Stimulated activated CD8-positive, alpha-beta memory T cell treated with anti-CD3 and anti-CD28 coated beads, Interleukin-4, amount 100 ng/mL, for 24 hours (primary cell): ENCODE measurements at regions not wholly inside any gene's neighbourhood (a gene's known extent, or its start where the extent isn't known, plus 50 kb on each side); places are given as distances from the start of the nearest gene placed in this dataset.

Experiments
- DNase-seq: peaks from one replicate; pipeline ENCODE4 v3.0.0-alpha.2; 2020; ENCODE audit warnings: low read depth

DNA sequence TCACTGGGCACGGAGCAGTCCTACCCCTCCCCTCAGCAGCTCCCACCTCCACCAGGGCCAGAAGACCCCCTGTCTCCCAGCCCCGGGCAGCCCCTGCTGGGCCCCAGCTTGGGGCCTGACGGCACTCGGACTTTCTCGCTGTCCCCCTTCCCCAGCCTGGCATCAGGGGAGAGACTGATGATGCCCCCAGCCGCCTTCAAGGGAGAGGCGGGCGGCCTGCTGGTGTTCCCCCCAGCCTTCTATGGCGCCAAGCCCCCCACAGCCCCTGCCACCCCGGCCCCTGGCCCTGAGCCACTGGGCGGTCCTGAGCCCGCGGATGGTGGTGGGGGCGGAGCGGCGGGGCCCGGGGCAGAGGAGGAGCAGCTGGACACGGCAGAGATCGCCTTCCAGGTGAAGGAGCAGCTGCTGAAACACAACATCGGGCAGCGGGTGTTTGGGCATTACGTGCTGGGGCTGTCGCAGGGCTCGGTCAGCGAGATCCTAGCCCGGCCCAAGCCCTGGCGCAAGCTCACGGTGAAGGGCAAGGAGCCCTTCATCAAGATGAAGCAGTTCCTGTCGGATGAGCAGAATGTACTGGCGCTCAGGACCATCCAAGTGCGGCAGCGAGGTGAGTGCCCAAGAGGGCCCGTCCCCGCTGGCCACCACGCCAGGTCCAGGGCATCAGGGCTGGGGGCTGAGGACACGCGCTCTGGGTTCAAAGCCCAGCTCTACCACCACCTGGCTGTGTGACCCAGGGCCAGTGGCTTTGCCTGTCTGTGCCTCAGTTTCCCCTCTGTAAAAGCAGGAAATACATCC is 58.6 kb downstream of the PHETA1 start:
- DNase-seq = no peak

DNA sequence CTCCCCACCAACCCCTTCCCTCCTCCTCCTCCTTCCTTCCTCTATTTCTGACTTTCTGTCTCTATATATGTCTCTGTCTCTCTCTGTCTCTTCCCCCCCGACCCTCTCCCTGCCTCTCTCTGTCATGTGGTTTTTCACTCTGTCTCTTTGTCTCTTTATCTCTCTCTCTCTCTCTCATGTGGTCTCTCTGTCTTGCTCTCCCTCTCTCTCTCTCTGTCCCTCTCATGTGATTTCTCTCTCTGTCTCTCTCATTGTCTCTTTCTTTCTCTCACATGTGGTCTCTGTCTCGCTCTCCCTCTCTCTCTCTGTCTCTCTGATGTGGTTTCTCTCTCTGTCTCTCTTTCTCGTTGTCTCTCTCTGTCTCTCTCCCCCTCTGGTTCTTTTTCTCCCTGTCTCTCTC is 59.3 kb downstream of the PHETA1 start:
- no peak for DNase-seq

DNA sequence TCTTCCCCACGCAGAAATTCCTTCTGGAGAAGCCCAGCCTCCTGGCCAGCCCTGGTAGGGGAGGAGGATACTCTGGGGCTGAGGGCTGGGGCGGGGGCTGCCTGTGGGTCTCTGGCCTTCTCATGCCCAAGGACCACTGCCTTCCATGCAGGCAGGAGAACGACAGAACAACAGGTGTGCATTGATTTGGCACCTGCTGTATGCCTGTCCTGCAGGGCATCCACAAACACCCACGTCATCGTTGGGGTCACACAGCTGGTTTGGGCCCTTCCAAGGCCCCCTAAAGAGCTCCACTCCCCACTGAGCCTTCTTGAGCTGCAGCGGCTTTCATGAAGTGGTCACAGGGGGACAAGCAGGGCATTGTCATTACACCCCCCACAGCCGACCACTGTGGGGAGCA is 60.4 kb downstream of the PHETA1 start:
- DNase-seq = no peak

DNA sequence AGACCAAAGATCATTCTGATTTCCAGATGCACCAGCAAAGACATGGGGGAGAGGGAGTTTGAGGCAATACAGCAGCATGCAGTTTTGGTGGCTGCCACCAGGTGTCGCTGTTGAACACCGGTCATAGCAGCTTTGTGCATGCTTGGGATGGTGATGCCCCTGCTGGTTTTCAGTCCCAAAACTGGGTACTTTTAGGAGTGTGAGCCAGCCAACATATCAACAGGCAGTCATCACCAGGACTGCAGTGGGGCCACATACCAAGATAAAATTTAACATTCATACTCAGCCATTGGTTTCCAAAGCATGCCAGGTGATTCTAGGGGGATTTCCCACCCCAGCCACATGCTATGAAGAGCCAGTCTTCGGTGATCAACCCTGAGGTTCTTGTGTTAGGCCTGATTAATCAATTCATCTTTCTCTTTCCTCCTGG is 64.2 kb downstream of the PHETA1 start:
- DNase-seq = no peak

DNA sequence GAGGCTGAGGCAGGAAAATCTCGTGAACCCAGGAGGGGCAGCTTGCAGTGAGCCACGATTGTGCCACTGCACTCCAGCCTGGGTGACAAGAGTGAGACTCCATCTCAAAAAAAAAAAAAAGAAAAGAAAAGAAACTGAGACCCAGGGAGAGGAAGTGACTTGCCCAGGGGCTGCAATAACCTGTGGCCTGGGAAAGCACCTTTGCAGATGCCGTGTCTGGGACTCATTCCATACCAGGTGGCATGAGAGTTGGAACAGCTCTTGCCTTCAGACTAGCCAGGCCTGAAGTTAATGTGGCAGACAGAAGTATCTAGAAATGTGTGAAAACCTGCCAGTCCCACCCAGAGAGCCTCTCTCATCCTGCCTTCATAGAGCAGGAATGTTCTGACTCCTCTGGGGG is 65.4 kb downstream of the PHETA1 start:
- no peak for DNase-seq

DNA sequence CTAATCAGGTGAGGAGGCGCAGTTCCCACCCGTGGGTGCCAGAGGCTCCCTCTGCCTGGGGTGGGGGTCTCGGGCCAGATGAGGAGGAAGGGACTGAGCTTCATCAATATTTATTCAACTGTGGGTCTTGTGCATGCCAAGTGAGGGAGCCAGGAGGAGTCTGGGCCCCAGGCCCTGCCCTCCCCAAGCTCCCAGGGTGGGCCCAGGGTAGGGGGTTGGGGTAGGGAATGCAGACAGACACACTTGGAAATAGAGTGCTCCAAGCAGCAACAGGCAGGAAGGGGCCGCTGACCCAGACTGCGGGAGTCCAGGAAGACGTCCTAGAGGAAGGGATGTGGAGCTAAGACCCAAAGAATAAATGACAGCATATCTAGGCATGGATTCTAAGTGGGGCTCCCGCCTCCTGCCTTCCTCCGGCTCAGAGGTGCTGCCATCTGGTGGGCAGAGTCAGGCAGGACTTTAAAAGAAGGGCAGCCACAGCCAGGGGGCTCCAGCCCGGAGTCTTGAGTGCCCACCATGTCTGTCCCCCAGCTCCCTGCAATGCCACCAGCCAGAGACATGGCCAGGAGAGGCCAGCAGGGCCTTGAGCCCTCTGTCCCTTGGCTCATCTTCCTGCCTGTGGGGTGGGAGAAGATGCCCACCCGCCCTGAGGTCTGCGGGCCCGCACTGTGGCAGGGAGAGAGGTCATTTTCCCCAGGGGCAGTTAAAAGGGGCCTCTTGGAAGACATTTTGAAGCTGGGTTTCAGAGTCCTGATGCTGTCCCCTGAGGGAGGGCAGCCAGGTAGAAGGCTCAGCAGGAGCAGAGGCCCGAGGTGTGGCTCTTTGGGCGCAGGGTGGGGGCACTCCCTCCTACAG is 70.1 kb downstream of the PHETA1 start:
- peak; percentile 48 for DNase-seq

DNA sequence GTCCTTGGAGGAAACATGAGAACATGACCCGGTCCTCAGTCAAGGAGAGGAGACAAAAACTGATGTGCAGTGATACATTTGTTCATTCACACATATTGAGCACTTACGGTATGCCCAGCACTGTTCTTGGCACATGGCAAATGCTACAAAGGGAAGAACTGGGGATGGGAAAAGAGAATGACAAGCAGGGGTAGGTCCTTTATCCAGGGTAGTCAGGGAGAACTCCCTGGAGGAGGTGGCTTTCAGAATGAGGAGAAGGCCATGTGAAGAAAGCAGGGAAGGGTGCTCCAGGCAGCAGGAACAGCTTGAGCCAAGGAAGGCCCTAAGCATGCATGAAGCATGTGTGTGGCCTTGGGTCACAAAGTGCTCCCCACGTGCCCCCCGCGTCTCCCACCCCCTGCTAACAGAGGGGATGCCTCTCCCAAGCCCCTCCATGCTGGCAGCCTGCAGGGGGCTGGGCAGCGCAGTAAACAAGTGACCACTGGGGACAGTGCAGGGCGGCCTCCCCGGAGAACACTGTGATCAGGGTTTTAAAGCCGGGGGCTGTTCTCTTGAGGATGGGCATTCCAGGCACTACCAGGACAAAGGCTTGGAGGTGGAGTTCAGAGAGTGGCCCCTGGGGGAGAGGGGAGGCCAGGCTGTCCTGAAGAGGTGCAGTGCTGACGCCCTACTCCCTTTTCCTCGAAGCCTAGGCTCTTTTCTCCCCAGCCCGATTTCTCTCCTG is 71.0 kb downstream of the PHETA1 start:
- DNase-seq = no peak

DNA sequence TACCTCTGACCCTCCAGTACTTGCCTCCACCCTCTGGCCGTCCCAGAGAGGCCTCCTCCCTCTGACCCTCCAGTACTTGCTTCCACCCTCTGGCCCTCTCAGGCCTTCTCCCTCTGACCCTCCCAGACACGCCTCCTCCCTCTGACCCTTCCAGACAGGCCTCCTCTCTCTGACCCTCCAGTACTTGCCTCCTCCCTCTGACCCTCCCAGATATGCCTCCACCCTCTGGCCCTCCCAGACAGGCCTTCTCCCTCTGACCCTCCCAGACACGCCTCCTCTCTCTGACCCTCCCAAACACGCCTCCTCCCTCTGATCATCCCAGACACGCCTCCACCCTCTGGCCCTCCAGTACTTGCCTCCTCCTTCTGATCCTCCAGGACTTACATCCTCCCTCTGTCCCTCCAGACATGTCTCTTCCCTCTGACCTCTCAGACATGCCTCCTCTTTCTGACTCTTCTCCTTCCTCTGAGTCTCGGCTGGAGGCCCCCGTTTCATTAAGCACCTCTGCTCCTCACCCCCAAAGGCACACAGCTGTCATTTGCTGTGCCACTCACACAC is 71.9 kb downstream of the PHETA1 start:
- DNase-seq = no peak

DNA sequence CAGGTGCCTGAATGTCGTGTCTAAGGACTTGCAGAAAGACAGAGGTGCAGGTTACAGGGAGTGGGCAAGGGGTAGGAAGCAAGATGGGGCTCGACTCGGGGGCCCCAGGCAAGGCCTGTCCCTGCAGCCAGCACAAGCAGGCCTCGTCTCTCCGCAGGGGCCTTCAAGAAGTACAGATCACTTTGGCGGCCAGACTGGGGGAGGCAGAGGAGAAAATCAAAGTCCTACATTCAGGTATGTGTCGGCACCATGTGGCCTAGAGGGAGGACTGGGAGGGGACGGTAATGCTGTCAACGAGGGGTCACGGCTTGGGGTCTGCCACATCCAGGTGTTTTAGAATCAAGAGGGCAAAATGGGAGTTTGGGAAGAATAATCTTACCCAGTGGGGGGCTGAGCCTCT is 73.7 kb downstream of the PHETA1 start:
- no peak for DNase-seq

DNA sequence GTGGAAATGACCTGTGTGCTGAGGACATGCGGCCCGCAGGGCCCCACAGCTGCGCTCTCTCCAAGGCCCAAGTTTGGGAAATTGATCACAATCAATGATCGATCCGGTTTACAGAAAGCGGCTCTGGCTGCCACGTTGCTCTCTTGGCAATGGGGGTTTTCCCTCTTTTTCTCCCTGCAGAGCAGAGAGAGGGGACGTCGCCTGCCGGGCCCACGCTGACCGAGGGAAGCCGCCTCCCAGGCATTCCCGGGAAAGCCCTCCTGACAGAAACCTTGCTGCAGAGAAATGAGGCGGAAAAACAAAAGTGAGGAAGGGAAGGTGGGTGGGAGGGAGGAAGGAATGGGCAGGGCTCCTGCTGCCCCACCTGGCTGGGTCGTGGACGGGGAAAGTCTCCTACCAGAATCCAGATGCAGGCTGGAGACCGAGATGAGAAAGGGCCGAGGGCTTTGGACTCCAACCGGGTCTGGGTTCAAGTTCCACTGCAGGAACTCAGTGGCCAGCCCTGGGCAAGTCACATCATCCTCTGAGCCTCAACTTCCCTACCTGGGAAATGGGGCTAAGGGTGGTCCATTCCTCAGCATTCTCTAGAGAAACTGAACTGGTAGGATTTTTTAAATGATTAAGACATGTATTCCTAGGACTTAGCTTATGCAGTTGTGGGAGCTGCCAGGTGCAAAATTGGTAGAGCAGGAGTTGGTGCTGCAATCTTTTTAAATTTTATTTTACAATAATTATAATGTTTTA is 75.5 kb downstream of the PHETA1 start:
- DNase-seq = no peak

DNA sequence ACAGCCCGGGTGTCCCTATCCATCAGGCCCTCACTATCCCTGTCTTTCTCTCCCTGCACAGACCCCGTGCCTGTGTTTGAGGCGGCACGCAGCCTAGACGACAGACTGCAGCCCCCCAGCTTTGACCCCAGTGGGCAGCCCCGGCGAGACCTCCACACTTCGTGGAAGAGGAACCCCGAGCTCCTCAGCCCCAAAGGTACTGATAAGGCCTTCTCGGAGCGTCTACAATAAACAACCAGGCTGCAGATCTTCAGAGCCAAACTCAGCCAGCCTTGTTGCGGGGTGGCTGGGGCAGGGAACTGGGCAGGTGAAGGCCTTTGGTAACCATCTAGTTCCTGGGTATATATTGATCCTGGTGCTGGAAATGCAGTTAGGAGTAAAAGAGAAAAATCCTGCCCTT is 77.5 kb downstream of the PHETA1 start:
- DNase-seq = no peak

DNA sequence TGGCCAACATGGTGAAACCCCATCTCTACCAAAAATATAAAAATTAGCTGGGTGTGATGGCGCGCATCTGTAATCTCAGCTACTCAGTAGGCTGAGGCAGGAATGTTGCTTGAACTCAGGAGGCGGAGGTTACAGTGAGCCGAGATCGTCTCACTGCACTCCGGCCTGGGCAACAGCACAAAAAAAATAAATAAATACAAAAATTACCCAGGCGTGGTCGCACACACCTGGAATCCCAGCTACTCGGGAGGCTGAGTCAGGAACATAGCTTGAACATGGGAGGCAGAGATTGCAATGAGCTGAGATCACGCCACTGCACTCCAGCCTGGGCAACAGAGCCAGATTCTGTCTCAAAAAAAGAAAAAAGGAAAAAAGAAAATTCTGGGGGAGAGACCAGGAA is 80.1 kb downstream of the PHETA1 start:
- no peak for DNase-seq

DNA sequence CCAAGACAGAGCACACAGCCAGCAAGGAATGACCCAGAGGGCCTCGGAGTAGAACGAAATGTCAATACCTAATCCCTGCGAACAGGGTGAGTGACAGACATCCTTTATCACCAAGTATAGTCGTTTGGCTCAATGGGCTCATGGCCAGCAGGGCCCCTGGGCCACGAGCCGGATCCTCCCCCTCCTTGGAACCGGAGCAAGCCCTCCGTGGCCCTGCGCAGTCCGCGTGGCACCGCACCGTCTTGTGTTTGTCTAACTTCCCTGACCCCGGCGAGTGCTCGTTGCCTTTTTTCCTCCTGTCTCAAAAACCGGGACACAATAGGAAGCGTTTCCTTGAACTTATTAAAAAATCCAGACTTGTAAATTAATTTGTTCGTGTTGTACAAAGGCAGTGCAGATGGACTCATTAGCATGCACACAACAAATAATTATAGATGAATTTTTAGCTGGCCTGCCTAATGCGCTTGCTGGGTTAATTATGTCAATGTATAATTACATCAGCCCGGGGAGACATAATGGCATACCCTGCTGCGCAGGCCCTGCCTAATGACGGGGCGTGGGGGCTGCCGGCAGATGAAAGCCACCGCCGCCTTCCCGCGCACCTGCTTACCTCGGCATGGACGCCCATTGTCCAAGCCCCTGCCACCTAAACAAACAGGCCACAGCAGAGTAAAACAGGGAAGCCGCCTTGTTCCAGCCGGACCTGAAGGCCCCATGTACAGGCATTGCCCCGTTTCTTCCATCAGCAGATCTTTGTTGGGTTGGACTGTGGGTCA is 81.6 kb downstream of the PHETA1 start:
- no peak for DNase-seq

DNA sequence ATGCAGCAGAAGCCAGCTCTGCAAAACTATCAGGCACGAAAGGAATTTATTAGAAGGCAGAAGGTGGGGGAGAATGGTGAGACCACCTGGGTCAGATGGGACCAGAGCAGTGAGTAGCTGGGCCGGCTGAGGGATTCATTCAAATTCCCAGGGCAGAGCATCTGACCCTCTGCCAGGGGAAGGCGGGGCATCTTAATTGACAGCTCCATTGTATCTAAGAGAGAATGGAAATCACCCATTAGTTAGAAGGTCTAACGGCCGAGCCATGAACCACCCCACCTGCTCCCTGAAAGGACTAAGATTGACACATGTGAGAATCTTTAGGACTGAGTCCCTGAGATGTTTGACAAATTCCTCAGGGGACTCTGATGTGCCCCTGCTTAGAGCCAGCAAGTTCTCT is 83.7 kb downstream of the PHETA1 start:
- no peak for DNase-seq

DNA sequence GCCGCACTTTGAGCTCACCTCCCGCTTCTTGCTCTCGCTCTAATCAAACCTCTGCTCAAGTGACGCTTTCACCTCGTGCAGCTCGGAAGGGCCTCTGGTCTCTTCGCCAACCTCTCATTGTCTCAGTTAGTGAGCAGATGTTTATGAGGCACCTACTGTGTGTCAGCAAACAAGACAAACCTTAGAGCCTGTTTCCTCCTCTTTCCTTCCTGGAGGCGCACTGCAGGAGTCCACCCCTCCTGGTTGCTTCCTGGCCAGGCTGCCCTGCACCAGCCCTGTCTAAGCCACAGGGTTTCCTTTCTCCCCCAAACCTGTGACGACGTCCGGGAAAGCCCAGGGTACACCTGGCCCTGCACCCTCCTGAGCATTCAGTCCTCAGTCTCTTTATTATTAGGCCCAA is 84.2 kb downstream of the PHETA1 start:
- DNase-seq = no peak

DNA sequence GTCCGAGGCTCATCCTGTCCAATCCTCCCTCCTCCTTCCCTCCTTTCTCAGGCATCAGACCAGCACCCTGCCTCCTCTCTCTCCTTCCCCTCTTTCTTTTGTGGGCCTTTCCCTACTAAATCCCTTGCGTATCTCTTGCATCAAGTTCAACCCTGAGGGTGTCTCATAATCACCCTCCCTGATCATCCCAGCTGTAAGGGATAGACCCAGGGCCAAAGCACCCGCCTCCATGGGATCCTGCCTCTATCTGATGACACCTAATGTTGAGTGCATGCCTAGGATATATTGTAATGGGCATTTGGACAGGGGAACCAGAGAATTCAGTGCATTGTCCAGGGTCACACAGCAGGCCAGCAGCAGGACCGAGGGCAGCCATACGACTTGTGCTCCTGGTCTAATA is 84.9 kb downstream of the PHETA1 start:
- DNase-seq = no peak

DNA sequence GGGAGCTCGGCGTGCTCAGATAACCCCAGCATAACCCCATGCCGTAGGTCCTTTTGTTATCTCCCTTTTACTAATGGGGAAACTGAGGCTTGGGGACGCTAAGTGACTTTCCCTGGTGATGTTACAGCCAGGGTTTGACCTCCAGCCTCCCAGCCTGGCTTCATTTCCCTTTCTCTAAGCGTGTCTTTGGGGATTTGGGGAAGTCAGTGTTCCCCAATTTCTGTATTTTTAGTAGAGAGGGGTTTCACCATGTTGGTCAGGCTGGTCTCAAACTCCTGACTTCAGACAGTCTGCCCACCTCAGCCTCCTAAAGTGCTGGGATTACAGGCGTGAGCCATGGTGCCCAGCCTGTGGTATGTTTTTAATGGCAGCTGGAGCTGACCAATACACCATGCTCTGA is 85.4 kb downstream of the PHETA1 start:
- no peak for DNase-seq

DNA sequence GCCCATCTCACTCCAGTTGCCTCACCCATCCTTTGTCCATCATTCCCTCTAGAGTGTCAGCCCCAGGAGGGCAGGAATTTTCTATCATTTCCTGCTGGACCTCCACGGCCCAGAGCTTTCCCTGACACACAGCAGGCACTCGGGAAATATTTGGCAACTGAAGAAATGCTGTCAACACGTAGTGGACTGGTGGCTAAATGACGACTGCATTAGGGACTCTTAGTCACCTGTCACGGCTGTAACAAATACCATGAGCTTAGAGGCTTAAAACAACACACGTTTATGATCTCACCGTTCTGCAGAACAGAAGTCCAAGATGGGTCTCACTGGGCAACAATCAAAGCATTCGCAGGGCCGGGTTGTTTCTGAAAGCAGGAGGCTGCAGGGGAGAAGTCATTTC is 91.3 kb downstream of the PHETA1 start:
- DNase-seq = no peak

DNA sequence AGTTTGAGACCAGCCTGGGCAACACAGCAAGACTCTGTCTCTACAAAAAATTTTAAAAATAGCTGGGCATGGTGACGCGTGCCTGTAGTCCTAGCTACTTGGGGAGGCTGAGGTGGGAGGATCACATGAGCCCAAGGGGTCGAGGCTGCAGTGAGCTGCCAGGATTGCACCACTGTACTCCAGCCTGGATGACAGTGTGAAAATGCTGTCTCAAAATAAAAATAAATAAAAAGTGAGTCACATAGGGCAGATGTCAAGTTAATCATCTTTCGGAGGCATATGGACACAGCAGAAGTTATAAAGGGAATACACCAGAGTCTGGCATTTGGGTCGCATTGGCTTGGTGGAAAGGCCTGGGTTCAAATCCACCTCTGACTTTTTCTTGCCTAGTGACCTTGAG is 92.7 kb downstream of the PHETA1 start:
- no peak for DNase-seq

DNA sequence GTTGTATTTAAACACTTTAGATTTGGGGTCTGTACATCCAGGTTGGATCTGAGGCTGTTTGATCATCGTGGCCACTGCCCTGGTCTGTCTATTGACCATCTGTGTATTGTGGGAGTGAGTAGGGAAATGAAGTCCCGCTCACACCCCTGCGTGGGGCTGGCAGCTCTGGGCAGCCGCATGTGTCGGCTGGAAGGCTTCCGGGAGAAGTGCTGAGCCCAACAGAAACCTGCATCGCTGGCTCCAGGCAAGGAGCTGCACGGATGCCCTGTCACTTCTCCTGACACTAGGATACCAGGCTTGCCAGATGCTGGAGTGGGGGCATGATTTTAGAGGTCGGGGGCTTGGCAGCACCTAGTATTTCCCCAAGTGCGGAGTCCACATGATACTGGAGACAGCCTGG is 93.6 kb downstream of the PHETA1 start:
- no peak for DNase-seq

DNA sequence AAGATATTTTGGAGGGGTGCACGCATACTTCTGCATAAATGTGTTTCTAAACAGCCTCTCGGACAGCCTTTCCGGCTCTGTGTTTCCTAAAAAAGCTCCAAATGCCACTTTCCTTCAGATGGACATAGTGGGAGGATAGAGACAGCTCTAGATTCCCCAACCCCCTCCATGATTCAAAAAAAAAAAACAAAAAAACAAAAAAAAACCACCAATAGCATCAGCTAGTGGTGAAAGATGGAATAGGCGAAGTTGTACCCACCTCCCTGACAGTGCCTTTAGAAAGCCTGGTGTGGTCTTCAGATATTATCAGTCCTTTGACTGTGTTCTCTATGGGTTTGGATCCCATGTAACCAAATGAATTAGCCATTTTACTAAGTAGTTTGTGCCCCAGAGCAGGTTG is 94.1 kb downstream of the PHETA1 start:
- no peak for DNase-seq
